ENCODE measurements at regions not wholly inside any gene's neighbourhood (a gene's known extent, or its start where the extent isn't known, plus 50 kb on each side); places are given as distances from the start of the nearest gene placed in this dataset.
"Not testable (repeated sequence)": the region's sequence is repeated elsewhere in the genome, so short reads cannot be mapped to it uniquely, and the experiment has no call there.

- TF ChIP-seq Cebpa-rat (IDR thresholded peaks at IDR 0.05): no peak
- no peak overlapping the region for H3K4me3 ChIP-seq
- H3K27me3 ChIP-seq: no peaks in the 10 kb centered on the region
- no peak overlapping the region for H3K4me2 ChIP-seq
- no peaks in the 10 kb centered on the region for H3K4me1 ChIP-seq
- H3K9me3 ChIP-seq: no peaks in the 10 kb centered on the region
- no peak overlapping the region for H3K9ac ChIP-seq
- no peaks in the 10 kb centered on the region for H4K20me1 ChIP-seq
- H3K27ac ChIP-seq: no peak overlapping the region
- H3K36me3 ChIP-seq: no peaks in the 10 kb centered on the region
Observed at GRCh38 chr7:52571026-52571425, 464.4 kb upstream of the POM121L12 start.

GRCh38 chr7:52569151-52569550 lies 466.3 kb upstream of the POM121L12 start:
- no peaks in the 10 kb centered on the region for H3K4me1 ChIP-seq
- H3K27ac ChIP-seq: no peak overlapping the region
- H3K9ac ChIP-seq: no peak overlapping the region
- H4K20me1 ChIP-seq: no peaks in the 10 kb centered on the region
- TF ChIP-seq Cebpa-rat (IDR thresholded peaks at IDR 0.05): no peak
- H3K36me3 ChIP-seq: no peaks in the 10 kb centered on the region
- no peak overlapping the region for H3K4me2 ChIP-seq
- no peaks in the 10 kb centered on the region for H3K9me3 ChIP-seq
- no peak overlapping the region for H3K4me3 ChIP-seq
- H3K27me3 ChIP-seq: no peaks in the 10 kb centered on the region

- H3K27ac ChIP-seq: no peak overlapping the region
- H3K4me2 ChIP-seq: no peak overlapping the region
- TF ChIP-seq Cebpa-rat (IDR thresholded peaks at IDR 0.05): no peak
- H3K4me1 ChIP-seq: no peaks in the 10 kb centered on the region
- H3K36me3 ChIP-seq: no peaks in the 10 kb centered on the region
- no peaks in the 10 kb centered on the region for H4K20me1 ChIP-seq
- H3K9ac ChIP-seq: no peak overlapping the region
- H3K27me3 ChIP-seq: no peaks in the 10 kb centered on the region
- H3K9me3 ChIP-seq: no peaks in the 10 kb centered on the region
- no peak overlapping the region for H3K4me3 ChIP-seq
Observed at GRCh38 chr7:52565974-52566373, 469.5 kb upstream of the POM121L12 start.

GRCh38 chr7:52555805-52556204 lies 479.6 kb upstream of the POM121L12 start:
- Histone ChIP-seq H3K4me1 (no peaks in the 10 kb centered on the region), H3K4me2 (no peak overlapping the region), H3K4me3 (no peak overlapping the region), H4K20me1 (no peaks in the 10 kb centered on the region), H3K9ac (no peak overlapping the region), H3K9me3 (no peaks in the 10 kb centered on the region), H3K36me3 (no peaks in the 10 kb centered on the region), H3K27ac (no peak overlapping the region), H3K27me3 (no peaks in the 10 kb centered on the region)
- TF ChIP-seq Cebpa-rat (IDR thresholded peaks at IDR 0.05): no peak

- no peak overlapping the region for H3K9ac ChIP-seq
- TF ChIP-seq Cebpa-rat (IDR thresholded peaks at IDR 0.05): no peak
- H3K9me3 ChIP-seq: no peaks in the 10 kb centered on the region
- H3K4me2 ChIP-seq: no peak overlapping the region
- H3K27me3 ChIP-seq: no peaks in the 10 kb centered on the region
- no peaks in the 10 kb centered on the region for H3K4me1 ChIP-seq
- H3K36me3 ChIP-seq: no peaks in the 10 kb centered on the region
- H4K20me1 ChIP-seq: no peaks in the 10 kb centered on the region
- H3K27ac ChIP-seq: no peak overlapping the region
- H3K4me3 ChIP-seq: no peak overlapping the region
Observed at GRCh38 chr7:52547308-52547910, 488.0 kb upstream of the POM121L12 start.

GRCh38 chr7:52541198-52541765 lies 494.2 kb upstream of the POM121L12 start:
- not testable (repeated sequence) for H3K9ac ChIP-seq, H3K4me2 ChIP-seq, H3K9me3 ChIP-seq, H3K27me3 ChIP-seq, H3K4me3 ChIP-seq, H3K36me3 ChIP-seq, H3K27ac ChIP-seq, H4K20me1 ChIP-seq, H3K4me1 ChIP-seq

- Histone ChIP-seq H3K4me3 (no peak overlapping the region), H3K27me3 (no peaks in the 10 kb centered on the region), H3K4me2 (no peak overlapping the region), H3K27ac (no peak overlapping the region), H4K20me1 (no peaks in the 10 kb centered on the region), H3K4me1 (no peaks in the 10 kb centered on the region), H3K36me3 (no peaks in the 10 kb centered on the region), H3K9ac (no peak overlapping the region), H3K9me3 (no peaks in the 10 kb centered on the region)
- no peak for TF ChIP-seq Cebpa-rat (IDR thresholded peaks at IDR 0.05)
Observed at GRCh38 chr7:52540041-52540440, 495.4 kb upstream of the POM121L12 start.

GRCh38 chr7:52539414-52539813 lies 496.0 kb upstream of the POM121L12 start:
- TF ChIP-seq Cebpa-rat (IDR thresholded peaks at IDR 0.05): no peak
- H3K9me3 ChIP-seq: no peaks in the 10 kb centered on the region
- no peaks in the 10 kb centered on the region for H3K27me3 ChIP-seq
- H3K4me1 ChIP-seq: no peaks in the 10 kb centered on the region
- H4K20me1 ChIP-seq: no peaks in the 10 kb centered on the region
- no peak overlapping the region for H3K9ac ChIP-seq
- H3K4me2 ChIP-seq: no peak overlapping the region
- H3K36me3 ChIP-seq: no peaks in the 10 kb centered on the region
- no peak overlapping the region for H3K4me3 ChIP-seq
- H3K27ac ChIP-seq: no peak overlapping the region

GRCh38 chr7:52537051-52537450 lies 498.4 kb upstream of the POM121L12 start:
- Histone ChIP-seq H3K27me3 (no peaks in the 10 kb centered on the region), H3K9ac (no peak overlapping the region), H4K20me1 (no peaks in the 10 kb centered on the region), H3K4me1 (no peaks in the 10 kb centered on the region), H3K9me3 (no peaks in the 10 kb centered on the region), H3K36me3 (no peaks in the 10 kb centered on the region), H3K4me3 (no peak overlapping the region), H3K27ac (no peak overlapping the region), H3K4me2 (no peak overlapping the region)
- no peak for TF ChIP-seq Cebpa-rat (IDR thresholded peaks at IDR 0.05)

GRCh38 chr7:52525772-52526341 lies 509.6 kb upstream of the POM121L12 start:
- H3K9me3 ChIP-seq: no peaks in the 10 kb centered on the region
- H3K27ac ChIP-seq: no peak overlapping the region
- H3K4me2 ChIP-seq: no peak overlapping the region
- no peak overlapping the region for H3K4me3 ChIP-seq
- H3K4me1 ChIP-seq: no peaks in the 10 kb centered on the region
- no peak for TF ChIP-seq Cebpa-rat (IDR thresholded peaks at IDR 0.05)
- no peaks in the 10 kb centered on the region for H4K20me1 ChIP-seq
- no peaks in the 10 kb centered on the region for H3K27me3 ChIP-seq
- H3K9ac ChIP-seq: no peak overlapping the region
- H3K36me3 ChIP-seq: no peaks in the 10 kb centered on the region
